Stimulated activated naive B cell treated with anti-CD40 and anti-IgM and Interleukin-4, amounts not matched to agents 10 μg/mL and 1 μg/mL and 100 μg/mL, for 72 hours (primary cell): ENCODE measurements at regions not wholly inside any gene's neighbourhood (a gene's known extent, or its start where the extent isn't known, plus 50 kb on each side); places are given as distances from the start of the nearest gene placed in this dataset.

Experiments used
- ATAC-seq, 2 donors: fragments of 150-1000 bp; cut with Tn5 transposase; replicated peaks; 2 replicates each; pipeline ENCODE4 v1.10.0; 2021; ENCODE audit warnings: moderate library complexity in 1 of 2
- DNase-seq: peaks from one replicate; pipeline ENCODE4 v3.0.0; 2021
- H3K27ac Mint-ChIP-seq: one replicate; pipeline ENCODE4 v1.8.0; 2022; ENCODE audit warnings: mild to moderate bottlenecking, mixed read lengths
- H3K27me3 Mint-ChIP-seq, 2 donors: one replicate each; pipeline ENCODE4 v1.8.0; 2022; ENCODE audit warnings: mixed read lengths in 2 of 2
- H3K36me3 Mint-ChIP-seq, 2 donors: one replicate each; pipeline ENCODE4 v1.8.0; 2022; ENCODE audit warnings: mixed read lengths in 2 of 2, mild to moderate bottlenecking in 1 of 2
- H3K4me1 Mint-ChIP-seq, 2 donors: one replicate each; pipeline ENCODE4 v1.8.0; 2022; ENCODE audit warnings: mixed read lengths in 2 of 2, mild to moderate bottlenecking in 1 of 2
- H3K4me3 Mint-ChIP-seq, 2 donors: one replicate each; pipeline ENCODE4 v1.8.0; 2022; ENCODE audit warnings: mild to moderate bottlenecking in 2 of 2, mixed read lengths in 2 of 2, moderate library complexity in 1 of 2
- H3K9me3 Mint-ChIP-seq, 2 donors: one replicate each; pipeline ENCODE4 v1.8.0; 2022; ENCODE audit warnings: mixed read lengths in 2 of 2, mild to moderate bottlenecking in 1 of 2

DNA sequence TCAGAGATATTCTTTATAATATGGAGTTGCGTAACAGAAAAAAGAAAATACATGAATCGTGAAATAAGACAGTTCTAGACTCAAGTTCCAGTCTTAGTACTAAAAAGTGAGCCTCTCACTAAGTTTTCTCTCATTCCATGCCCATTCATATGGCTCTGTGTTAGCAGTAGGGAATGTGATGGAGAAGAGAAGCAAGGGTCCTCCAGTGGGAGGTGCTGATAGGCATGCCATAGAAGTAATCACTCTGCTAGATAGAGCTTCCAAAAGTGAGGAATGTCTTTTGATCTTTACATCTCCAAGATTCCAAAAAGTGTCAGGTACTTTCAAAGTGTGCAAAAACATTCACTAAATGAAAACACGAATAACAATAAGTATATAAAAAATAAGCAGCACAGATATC is 678.4 kb downstream of the DCDC2C start:
- Mint-ChIP-seq H3K27me3 (no peaks in the 10 kb centered on the region), H3K27ac (no peak overlapping the region), H3K9me3 (peaks cover 0 to 2% of the 10 kb centered on the region in 2 donors), H3K4me1 (no peaks in the 10 kb centered on the region), H3K36me3 (no peaks in the 10 kb centered on the region), H3K4me3 (no peak overlapping the region)
- no peak for ATAC-seq
- no peak for DNase-seq

DNA sequence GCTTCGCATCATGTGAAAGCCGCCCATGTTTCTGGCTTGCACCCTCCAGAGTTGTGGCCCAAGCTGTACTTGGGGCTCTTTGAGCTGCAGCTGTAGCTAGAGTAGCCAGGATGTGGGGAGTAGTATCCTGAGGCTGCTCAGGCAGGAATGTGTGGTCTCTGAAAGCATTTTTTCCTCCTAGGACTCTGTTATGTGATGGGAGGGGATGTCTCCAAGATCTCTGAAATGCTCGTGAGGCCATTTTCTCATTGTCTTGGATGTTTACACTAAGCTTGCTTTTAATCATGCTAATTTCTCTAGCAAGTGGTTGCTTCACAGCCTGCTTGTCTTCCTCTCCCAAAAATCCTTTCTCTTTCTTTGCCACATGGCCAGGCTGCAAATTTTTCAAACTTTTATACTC is 687.6 kb downstream of the DCDC2C start:
- no peak for ATAC-seq
- H3K9me3 Mint-ChIP-seq = peaks cover 15% of the 10 kb centered on the region in 2 donors
- H3K4me3 Mint-ChIP-seq = no peak overlapping the region

DNA sequence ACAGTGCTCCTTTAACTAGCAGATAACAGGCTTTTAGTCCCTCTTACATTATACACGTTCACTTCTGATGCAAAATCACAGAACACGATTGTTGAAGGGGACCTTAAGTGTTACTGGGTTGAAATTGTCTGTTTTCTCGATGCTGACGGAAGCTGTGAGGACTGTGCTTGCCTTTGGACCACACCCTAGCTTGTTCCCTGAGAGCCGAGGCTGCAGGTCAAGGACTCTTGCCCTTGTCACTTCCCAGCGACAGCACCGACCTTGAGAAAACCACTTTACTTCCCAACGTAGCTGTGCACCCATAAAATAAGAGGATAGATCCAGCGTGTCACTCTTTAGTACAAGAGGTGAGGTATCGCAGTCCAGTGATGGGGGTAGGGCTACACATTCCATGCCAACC is 701.0 kb downstream of the DCDC2C start:
- ATAC-seq = no peak
- H3K36me3 Mint-ChIP-seq = no peaks in the 10 kb centered on the region
- no peaks in the 10 kb centered on the region for H3K4me1 Mint-ChIP-seq
- H3K4me3 Mint-ChIP-seq = no peak overlapping the region
- peaks cover 0 to 7% of the 10 kb centered on the region in 2 donors for H3K9me3 Mint-ChIP-seq
- no peak for DNase-seq
- no peak overlapping the region for H3K27ac Mint-ChIP-seq
- no peaks in the 10 kb centered on the region for H3K27me3 Mint-ChIP-seq

More for the DNA sequence above, 687.6 kb downstream of the DCDC2C start:
- no peaks in the 10 kb centered on the region for H3K36me3 Mint-ChIP-seq
- no peaks in the 10 kb centered on the region for H3K27me3 Mint-ChIP-seq
- no peaks in the 10 kb centered on the region for H3K4me1 Mint-ChIP-seq
- H3K27ac Mint-ChIP-seq = no peak overlapping the region
- DNase-seq = no peak

DNA sequence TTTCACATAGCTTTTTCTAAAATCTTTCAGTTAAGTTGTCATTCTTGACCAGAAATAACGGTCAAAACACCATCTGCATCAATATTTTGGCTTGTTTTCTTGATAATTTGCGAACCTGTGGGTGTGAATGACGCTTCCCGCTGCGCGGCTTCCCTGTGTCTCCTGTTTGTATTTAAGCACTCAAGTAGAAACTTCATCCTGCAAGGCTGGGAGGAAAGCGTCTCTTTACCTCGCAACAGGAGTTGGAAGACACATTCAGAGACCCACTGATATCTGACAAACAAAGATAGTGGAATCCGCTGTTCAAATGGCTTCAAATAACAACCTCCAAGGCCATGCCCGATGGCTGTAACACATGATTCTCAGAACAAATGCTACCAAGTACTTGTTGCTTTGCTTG is 704.9 kb downstream of the DCDC2C start:
- peaks cover 0 to 4% of the 10 kb centered on the region in 2 donors for H3K9me3 Mint-ChIP-seq
- ATAC-seq = no peak
- no peak overlapping the region for H3K4me3 Mint-ChIP-seq
- H3K27ac Mint-ChIP-seq = no peak overlapping the region
- DNase-seq = no peak
- no peaks in the 10 kb centered on the region for H3K4me1 Mint-ChIP-seq
- H3K36me3 Mint-ChIP-seq = no peaks in the 10 kb centered on the region
- H3K27me3 Mint-ChIP-seq = no peaks in the 10 kb centered on the region

DNA sequence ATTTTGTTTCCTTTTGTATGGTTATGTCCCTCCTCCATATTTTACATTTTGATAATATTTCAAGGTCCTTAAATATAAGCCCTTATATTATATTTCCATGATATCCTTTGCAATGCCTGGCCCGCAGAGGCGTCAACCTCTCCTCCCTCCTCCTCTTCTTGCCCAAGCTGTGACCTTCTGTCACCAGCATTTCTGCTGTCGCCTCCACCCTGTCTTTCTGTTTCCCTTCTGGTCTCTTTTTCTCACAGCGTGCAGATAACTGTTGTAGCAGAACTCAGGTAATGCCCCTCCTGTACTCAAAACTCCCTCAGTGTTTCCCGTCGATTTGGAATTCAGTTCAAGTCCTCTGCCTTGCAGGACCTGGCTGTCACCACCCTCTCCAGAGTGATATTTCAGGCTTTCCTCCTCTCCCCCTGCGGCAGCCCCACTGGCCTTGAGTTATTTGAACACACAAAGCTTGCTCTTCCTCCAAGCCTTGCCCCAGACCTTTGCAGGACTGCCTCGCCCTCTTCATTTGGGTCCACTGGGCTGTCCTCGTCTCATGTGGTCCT is 709.3 kb downstream of the DCDC2C start:
- Mint-ChIP-seq H3K27ac (no peak overlapping the region), H3K4me3 (no peak overlapping the region), H3K9me3 (peaks cover 5 to 9% of the 10 kb centered on the region in 2 donors), H3K36me3 (no peaks in the 10 kb centered on the region), H3K27me3 (no peaks in the 10 kb centered on the region), H3K4me1 (no peaks in the 10 kb centered on the region)
- ATAC-seq = no peak
- DNase-seq = no peak

DNA sequence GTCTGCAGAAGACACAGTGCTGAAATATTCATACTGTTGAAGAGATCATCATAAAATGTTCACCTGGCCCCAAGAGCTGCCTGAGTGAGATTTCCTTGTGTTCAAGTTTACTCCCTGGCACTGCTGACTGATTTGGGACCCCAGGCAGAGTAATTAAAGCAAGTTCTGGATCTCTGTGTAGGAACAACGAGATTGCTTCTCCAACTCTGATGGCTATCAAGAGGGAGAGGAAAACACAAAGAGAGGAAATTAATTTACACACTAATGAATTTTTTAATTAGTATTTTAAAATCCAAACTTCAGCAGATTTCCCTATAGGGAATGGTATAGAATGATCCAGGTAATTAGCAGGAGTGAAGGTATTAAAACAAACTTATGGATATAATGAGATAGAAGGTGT is 711.8 kb downstream of the DCDC2C start:
- Mint-ChIP-seq H3K4me3 (no peak overlapping the region), H3K4me1 (no peaks in the 10 kb centered on the region), H3K9me3 (peaks cover 9 to 11% of the 10 kb centered on the region in 2 donors), H3K27ac (no peak overlapping the region), H3K36me3 (no peaks in the 10 kb centered on the region), H3K27me3 (no peaks in the 10 kb centered on the region)
- ATAC-seq = no peak
- DNase-seq = no peak

DNA sequence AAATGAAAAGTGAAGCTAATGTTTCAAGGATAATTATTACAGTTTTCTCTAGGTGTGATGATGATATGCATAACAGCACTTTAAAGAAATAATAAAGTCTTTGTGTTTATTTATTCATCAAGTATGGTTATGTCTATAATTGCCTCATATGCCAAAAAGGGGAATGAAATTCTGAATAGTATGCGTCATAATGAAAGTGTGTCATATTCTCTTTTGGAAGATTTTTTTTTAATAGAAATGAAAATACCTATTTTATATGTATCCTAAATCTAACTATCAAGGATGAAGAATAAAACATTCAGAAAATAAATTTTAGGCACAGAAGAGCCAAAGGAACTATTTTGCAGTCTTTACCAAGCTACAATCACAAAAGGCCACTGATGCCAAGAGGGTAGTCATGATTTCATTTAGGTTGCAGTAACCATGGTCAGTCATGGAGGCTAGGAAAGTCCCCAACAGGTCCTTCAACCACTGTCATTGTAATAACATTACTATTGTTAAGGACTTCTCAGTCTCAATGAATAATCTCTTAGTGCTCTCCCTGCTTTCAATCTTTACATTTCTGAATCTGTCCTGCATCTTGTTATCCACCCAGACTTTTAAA is 712.5 kb downstream of the DCDC2C start:
- peak in 1 of 2 donors; percentile 62 for ATAC-seq
- Mint-ChIP-seq H3K27ac (no peak overlapping the region), H3K36me3 (no peaks in the 10 kb centered on the region), H3K4me1 (no peaks in the 10 kb centered on the region), H3K4me3 (no peak overlapping the region), H3K9me3 (peaks cover 9 to 11% of the 10 kb centered on the region in 2 donors), H3K27me3 (no peaks in the 10 kb centered on the region)
- DNase-seq = no peak

DNA sequence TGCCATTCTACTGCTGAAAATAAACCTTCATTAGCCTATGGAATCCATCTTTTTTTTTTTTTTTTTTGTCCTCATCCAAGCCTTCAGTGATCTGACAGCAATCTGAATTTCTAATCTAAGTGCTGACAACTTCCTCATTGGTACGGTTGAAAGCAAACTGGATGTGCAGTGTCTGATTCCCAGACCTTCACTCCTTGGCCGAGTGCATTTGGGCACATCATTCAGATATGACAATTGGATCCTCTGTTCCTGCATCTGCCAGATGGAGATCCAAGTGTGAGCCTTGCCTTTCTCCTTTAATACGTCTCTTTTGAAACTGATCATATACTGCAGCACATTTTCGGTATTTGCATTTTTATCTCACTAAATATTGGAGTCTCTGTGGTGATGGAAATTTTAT is 713.1 kb downstream of the DCDC2C start:
- no peak for DNase-seq
- no peaks in the 10 kb centered on the region for H3K36me3 Mint-ChIP-seq

DNA sequence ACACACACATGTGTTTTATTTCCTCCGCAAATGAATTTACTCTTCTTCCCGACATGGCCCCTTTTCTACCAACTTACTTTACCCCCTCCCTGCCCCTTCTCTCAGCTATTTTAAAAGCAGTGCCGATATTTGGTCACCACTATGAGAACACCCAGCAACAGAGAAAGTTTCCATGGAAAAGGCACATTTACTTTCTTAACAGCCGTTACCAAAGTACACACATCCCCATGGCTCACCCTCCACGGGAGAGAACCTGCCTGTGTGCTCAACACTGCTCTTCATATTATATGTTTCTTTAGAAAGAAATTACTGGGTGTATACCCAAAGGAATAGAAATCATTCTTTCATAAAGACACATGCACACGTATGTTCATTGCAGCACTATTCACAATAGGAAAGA is 714.4 kb downstream of the DCDC2C start:
- Mint-ChIP-seq H3K27ac (no peak overlapping the region), H3K9me3 (peaks cover 9 to 11% of the 10 kb centered on the region in 2 donors), H3K4me3 (no peak overlapping the region), H3K27me3 (no peaks in the 10 kb centered on the region), H3K36me3 (no peaks in the 10 kb centered on the region), H3K4me1 (no peaks in the 10 kb centered on the region)
- no peak for ATAC-seq
- no peak for DNase-seq

More for the DNA sequence above, 713.1 kb downstream of the DCDC2C start:
- no peak for ATAC-seq
- H3K27me3 Mint-ChIP-seq = no peaks in the 10 kb centered on the region
- H3K9me3 Mint-ChIP-seq = peaks cover 9 to 11% of the 10 kb centered on the region in 2 donors
- H3K27ac Mint-ChIP-seq = no peak overlapping the region
- no peak overlapping the region for H3K4me3 Mint-ChIP-seq
- no peaks in the 10 kb centered on the region for H3K4me1 Mint-ChIP-seq

DNA sequence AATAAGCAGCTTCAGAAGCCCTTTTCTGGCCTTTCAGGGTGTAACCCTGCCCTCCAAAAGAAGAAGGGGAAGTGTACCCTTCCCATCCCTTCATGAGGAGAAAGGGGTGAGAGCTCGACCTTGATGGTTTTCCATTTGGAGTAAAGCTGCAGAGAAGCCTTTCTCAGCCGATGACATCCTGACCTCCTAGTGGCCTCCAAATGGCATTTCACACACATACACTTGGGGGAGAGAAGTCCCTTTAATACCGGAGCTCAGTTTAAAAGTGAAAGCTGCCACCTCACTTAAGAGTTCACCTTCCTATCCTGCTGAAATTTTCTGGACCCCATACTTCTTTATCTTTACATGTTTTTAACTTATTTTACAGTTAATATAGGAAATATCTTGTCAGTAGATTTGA is 716.7 kb downstream of the DCDC2C start:
- ATAC-seq (no peak), DNase-seq (no peak)
- no peak overlapping the region for H3K4me3 Mint-ChIP-seq
- H3K9me3 Mint-ChIP-seq = peaks cover 9% of the 10 kb centered on the region in 2 donors
- H3K27me3 Mint-ChIP-seq = no peaks in the 10 kb centered on the region
- no peak overlapping the region for H3K27ac Mint-ChIP-seq
- H3K4me1 Mint-ChIP-seq = no peaks in the 10 kb centered on the region
- no peaks in the 10 kb centered on the region for H3K36me3 Mint-ChIP-seq

DNA sequence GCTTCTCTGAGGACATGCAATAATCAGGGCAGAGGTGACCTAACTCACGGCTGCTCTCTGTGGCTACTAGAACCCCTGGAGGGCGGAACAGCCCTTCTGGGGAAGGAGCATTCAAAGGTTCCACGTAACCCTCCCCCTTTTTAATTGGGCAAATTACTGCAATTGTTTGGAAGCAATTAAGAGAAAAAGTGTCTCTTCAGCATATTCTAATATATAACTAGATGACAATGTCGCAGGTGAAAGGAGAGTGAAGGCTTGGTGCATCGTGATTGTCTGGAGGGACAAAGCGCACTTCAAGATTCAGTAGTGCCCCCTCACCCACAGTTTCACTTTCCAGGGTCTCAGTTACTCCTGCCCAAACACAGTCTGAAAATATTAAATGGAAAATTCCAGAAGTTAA is 720.8 kb downstream of the DCDC2C start:
- Mint-ChIP-seq H3K36me3 (no peaks in the 10 kb centered on the region), H3K9me3 (no peaks in the 10 kb centered on the region), H3K27ac (no peak overlapping the region), H3K4me3 (no peak overlapping the region), H3K4me1 (no peaks in the 10 kb centered on the region), H3K27me3 (no peaks in the 10 kb centered on the region)
- no peak for DNase-seq
- no peak for ATAC-seq

DNA sequence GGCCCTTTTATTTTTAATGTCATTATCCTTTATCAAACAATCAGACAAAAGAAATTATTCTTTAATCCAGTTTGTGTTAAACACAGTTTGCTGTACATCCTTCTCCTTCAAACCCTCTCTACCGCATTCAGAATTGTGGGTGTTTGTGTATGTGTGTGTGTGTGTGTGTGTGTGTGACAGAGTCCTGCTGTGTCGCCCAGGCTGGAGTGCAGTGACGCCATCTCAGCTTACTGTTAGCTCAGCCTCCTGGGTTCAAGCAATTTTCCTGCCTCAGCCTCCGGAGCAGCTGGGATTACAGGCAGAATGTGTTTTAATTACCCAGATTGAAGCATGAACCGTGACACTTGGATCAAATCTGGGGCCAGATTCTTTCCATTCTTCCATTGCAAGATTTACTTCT is 723.7 kb downstream of the DCDC2C start:
- Mint-ChIP-seq H3K36me3 (no peaks in the 10 kb centered on the region), H3K4me1 (no peaks in the 10 kb centered on the region), H3K27me3 (no peaks in the 10 kb centered on the region), H3K9me3 (peaks cover 0 to 2% of the 10 kb centered on the region in 2 donors), H3K27ac (no peak overlapping the region), H3K4me3 (no peak overlapping the region)
- DNase-seq = no peak
- ATAC-seq = no peak

DNA sequence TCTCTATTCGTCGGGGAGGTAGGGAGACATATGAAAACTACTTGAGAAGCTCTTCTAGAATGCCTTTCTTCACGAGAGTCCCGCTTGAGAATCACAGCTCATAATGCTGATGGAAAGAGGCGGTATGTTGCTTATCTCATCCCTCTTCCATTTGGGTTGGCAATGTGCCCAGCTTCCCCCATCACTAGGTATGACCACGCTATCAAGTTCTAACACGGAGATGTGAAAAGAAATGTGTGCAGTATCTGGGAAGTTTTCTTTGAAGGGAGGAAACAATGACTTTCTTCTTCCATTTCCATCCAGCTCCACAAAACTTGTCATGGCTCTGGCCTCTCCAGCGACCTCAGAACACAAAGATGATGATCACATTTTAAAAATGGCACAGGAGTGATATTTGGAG is 742.4 kb downstream of the DCDC2C start:
- no peak overlapping the region for H3K4me3 Mint-ChIP-seq
- DNase-seq = no peak
- no peaks in the 10 kb centered on the region for H3K36me3 Mint-ChIP-seq
- peaks cover 0 to 1% of the 10 kb centered on the region in 2 donors for H3K9me3 Mint-ChIP-seq
- no peaks in the 10 kb centered on the region for H3K27me3 Mint-ChIP-seq
- H3K27ac Mint-ChIP-seq = no peak overlapping the region
- no peak for ATAC-seq
- no peaks in the 10 kb centered on the region for H3K4me1 Mint-ChIP-seq

DNA sequence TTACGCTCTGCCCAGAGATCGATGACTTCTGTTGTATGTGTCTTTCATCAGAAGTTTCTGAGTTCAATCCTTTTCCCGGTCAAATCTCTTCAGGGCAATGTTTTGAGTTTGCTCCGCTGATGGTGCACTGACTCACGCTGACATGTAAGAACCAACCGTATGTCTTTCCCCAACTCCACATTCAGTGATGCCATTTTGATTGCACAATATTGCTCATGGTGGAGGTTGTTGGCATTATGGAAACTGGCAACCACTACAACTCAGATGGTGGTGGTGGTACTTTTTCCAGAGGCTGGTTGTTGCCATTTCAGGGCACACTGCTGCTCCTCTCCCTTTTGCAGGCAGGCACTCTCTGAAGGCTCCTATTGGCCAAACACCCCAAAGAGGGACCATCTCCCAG is 751.5 kb downstream of the DCDC2C start:
- H3K36me3 Mint-ChIP-seq = no peaks in the 10 kb centered on the region
- peaks cover 0 to 4% of the 10 kb centered on the region in 2 donors for H3K9me3 Mint-ChIP-seq
- DNase-seq (no peak), ATAC-seq (no peak)
- no peak overlapping the region for H3K4me3 Mint-ChIP-seq
- H3K27ac Mint-ChIP-seq = no peak overlapping the region
- no peaks in the 10 kb centered on the region for H3K4me1 Mint-ChIP-seq
- no peaks in the 10 kb centered on the region for H3K27me3 Mint-ChIP-seq

DNA sequence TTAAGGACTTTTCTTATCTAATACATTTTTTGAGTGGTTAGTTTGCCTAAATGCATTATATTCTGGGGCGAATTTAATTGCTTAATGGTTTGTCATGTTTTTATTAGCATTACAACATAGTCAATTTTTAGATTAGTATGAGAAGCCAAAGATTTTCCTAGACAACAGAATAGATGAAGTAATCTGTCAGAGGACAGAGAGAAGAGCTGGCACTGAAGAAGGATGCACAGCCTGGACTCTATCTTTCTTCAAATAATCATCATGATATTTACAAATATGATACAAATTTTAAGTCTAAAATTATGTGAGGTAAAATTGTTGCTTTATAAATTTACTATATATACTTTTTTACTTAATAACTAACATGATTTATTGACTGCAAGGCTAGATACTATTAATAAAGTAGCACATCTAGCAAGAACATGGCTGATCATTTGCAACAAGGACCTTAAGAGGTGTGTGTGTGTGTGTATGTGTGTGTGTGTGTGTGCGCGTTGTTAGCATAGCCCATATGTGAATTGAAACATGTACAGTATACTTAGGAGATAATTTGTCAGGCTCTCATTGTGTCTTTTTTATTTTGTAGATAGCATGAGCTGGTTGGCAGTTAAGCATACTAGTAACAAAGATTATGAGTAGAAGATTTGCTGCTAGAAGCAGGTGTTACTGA is 752.2 kb downstream of the DCDC2C start:
- DNase-seq (no peak), ATAC-seq (no peak)
- Mint-ChIP-seq H3K27me3 (no peaks in the 10 kb centered on the region), H3K4me3 (no peak overlapping the region), H3K4me1 (no peaks in the 10 kb centered on the region), H3K27ac (no peak overlapping the region), H3K36me3 (no peaks in the 10 kb centered on the region), H3K9me3 (peaks cover 0 to 4% of the 10 kb centered on the region in 2 donors)
